WERI-Rb-1 (cell line): ENCODE measurements at regions not wholly inside any gene's neighbourhood (a gene's known extent, or its start where the extent isn't known, plus 50 kb on each side); places are given as distances from the start of the nearest gene placed in this dataset.

Experiments
- DNase-seq: peaks from one replicate; pipeline ENCODE4 v3.0.0-alpha.2; 2020
- H3K27ac ChIP-seq: fragments of 250-450 bp; sonication (Bioruptor Pico); 2 replicates; pipeline ENCODE4 v1.5.1; 2020; ENCODE audit warnings: mild to moderate bottlenecking, moderate library complexity
- H3K27me3 ChIP-seq: fragments of 250-450 bp; sonication (Bioruptor Pico); 2 replicates; pipeline ENCODE4 v1.5.1; 2021; ENCODE audit warnings: mild to moderate bottlenecking, low read depth, moderate library complexity; ENCODE audit not compliant: insufficient read depth, severe bottlenecking
- H3K36me3 ChIP-seq: fragments of 250-450 bp; sonication (Bioruptor Pico); 2 replicates; pipeline ENCODE4 v1.5.1; 2020; ENCODE audit warnings: mild to moderate bottlenecking, moderate library complexity
- H3K4me3 ChIP-seq: 2 replicates; pipeline ENCODE4 v1.5.1; 2011; ENCODE audit warnings: low read depth, mild to moderate bottlenecking, control low read depth, low read length
- H3K9me3 ChIP-seq: fragments of 250-450 bp; sonication (Bioruptor Pico); 2 replicates; pipeline ENCODE4 v1.5.1; 2021; ENCODE audit warnings: mild to moderate bottlenecking, moderate library complexity; ENCODE audit not compliant: severe bottlenecking
- TF ChIP-seq, protein P1 (sequence below): IDR thresholded peaks from 2 replicates; pipeline ENCODE4 v1.5.1; 2011; ENCODE audit warnings: low read depth, mild to moderate bottlenecking, control low read depth, inconsistent platforms, low read length

DNA sequence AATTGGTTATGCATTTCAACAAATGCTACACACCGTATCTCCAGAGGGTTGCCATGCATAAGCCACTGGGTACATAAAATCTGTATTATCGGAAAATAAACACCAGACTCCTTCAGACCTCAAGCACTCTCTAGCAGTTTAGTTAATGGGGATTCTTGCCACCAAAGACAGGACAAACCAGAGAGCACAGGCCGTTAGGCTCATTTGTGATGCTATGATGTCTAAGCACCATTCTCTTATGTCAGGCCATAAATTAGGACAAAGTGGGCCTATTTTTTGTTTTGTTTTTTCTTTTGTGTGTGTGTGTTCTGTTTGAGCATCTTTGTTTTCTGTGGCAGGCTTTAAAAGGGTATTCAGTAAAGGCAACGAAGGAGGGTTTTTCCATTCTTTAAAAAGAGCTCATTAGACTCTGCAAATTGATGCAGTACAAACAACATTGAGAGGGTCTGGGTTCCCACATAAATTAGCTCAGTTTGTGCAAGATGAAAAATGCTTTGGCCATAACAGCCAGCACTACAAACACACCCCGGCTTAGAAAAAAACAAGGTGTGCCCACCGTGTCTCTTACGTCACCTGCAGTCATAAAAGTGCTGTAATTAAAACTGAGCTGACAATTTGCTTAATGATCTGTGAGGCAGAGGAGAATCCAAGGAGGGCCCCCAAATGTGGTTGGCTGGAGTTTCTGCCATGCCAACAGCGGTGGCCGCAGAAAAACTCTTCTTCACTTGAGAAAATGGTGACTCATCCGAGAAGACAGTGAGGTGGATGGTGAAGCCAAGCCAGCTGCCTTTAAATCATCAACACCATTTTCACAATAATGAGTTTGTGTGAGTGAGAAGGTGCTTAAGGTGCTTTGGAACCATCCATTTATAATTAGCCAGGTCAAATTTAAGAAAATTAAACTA, 297.9 kb downstream of the GATA3 start:
- Histone ChIP-seq H3K9me3 (no peaks in the 10 kb centered on the region), H3K4me3 (no peak overlapping the region), H3K36me3 (no peaks in the 10 kb centered on the region), H3K27me3 (no peaks in the 10 kb centered on the region), H3K27ac (no peak overlapping the region)
- TF ChIP-seq, protein P1, sequence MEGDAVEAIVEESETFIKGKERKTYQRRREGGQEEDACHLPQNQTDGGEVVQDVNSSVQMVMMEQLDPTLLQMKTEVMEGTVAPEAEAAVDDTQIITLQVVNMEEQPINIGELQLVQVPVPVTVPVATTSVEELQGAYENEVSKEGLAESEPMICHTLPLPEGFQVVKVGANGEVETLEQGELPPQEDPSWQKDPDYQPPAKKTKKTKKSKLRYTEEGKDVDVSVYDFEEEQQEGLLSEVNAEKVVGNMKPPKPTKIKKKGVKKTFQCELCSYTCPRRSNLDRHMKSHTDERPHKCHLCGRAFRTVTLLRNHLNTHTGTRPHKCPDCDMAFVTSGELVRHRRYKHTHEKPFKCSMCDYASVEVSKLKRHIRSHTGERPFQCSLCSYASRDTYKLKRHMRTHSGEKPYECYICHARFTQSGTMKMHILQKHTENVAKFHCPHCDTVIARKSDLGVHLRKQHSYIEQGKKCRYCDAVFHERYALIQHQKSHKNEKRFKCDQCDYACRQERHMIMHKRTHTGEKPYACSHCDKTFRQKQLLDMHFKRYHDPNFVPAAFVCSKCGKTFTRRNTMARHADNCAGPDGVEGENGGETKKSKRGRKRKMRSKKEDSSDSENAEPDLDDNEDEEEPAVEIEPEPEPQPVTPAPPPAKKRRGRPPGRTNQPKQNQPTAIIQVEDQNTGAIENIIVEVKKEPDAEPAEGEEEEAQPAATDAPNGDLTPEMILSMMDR: no peak
- no peak for DNase-seq

DNA sequence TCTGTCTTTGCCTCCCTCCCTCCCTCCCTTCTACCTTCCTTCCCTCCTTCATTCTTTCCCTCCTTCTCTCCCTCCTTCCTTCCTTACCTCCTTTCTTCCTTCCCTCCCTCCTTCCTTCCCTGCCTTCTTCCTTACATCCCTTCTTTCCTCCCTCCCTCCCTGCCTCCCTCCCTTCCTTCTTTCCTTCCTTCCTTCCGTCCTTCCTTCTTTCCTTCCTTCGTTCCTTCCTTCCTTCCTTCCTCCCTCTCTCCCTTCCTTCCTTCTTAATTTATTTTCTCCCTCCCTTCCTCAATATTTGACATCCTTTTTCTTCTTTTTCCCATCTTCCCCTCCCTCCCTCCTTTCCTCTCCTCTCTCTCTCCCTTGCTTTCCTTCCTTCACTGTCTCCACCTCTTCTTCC, 301.8 kb downstream of the GATA3 start:
- Histone ChIP-seq H3K27ac (no peak overlapping the region), H3K27me3 (no peaks in the 10 kb centered on the region), H3K36me3 (no peaks in the 10 kb centered on the region), H3K4me3 (no peak overlapping the region), H3K9me3 (no peaks in the 10 kb centered on the region)
- no peak for DNase-seq
- TF ChIP-seq, protein P1: no peak

DNA sequence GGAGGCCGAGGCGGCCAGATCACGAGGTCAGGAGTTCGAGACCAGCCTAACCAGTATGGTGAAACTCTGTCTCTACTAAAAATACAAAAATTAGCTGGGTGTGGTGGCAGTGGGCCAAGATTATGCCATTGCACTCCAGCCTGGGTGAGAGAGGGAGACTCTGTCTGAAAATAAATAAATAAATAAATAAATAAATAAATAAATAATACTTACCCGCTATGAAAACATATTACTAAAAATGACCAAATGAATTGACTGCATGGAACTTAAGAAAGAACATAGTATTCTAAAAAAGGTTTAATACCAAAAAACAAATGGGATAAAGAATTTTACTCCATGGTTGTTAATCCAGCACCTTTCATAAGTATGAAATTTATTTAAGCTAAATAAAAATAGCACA, 305.0 kb downstream of the GATA3 start:
- Histone ChIP-seq H3K9me3 (no peaks in the 10 kb centered on the region), H3K4me3 (no peak overlapping the region), H3K27ac (no peak overlapping the region), H3K27me3 (no peaks in the 10 kb centered on the region), H3K36me3 (no peaks in the 10 kb centered on the region)
- TF ChIP-seq, protein P1: no peak
- DNase-seq: no peak

DNA sequence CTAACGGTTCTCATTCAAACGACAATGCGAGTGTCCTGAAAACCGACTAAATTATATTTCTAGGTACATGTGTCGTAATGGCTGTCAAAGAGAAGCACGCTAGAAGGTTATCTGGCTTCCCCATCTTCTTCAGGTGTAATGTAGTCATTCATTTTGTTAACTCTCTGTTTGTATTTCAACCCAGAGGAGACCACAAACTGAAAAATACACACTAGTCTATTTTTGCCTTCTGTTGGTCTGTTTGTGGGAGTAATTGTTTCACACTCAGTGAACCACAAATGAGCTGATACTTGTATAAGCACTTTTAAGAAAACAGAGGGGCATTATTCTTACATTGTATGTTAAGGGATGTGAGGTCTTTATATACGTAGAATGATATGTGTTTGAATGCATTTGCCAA, 305.9 kb downstream of the GATA3 start:
- TF ChIP-seq, protein P1: no peak
- no peak overlapping the region for H3K27ac ChIP-seq
- no peaks in the 10 kb centered on the region for H3K27me3 ChIP-seq
- H3K4me3 ChIP-seq: no peak overlapping the region
- no peak for DNase-seq
- no peaks in the 10 kb centered on the region for H3K9me3 ChIP-seq
- no peaks in the 10 kb centered on the region for H3K36me3 ChIP-seq

DNA sequence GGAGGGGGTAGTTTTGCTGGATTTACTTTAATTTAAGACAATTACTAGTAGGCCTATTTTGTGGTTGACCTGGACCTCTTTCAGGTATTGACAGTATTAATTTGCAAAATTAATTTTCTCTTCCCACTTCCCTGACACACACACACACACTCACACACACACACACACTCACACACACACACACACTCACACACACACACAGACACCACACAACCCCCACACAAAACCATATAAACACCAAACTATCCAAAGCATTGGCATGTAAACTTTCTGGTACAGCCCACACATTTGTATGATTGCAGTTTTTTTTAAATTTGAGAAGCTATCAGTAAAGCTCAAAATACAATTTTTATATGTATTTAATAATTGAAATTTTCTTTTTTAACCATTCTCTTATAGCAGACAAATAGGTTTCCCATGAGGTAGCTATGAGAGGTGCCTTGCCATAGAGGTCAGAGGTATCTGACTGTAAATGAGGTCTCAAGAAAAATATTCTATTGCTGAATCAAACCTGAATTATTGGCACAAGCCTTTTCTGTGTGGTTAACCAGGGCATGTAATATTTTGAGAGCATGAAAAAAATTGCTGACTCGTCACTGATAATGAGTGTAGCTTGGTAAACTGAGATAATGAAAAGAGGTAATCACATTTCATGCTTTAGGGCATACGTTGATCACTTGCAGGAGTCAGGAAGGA, 306.5 kb downstream of the GATA3 start:
- no peak for DNase-seq
- H3K4me3 ChIP-seq: no peak overlapping the region
- H3K27ac ChIP-seq: no peak overlapping the region
- H3K27me3 ChIP-seq: no peaks in the 10 kb centered on the region
- TF ChIP-seq, protein P1: no peak
- no peaks in the 10 kb centered on the region for H3K9me3 ChIP-seq
- H3K36me3 ChIP-seq: no peaks in the 10 kb centered on the region
